Neutrophil (primary cell): ENCODE measurements at regions not wholly inside any gene's neighbourhood (a gene's known extent, or its start where the extent isn't known, plus 50 kb on each side); places are given as distances from the start of the nearest gene placed in this dataset.

ENCODE experiments used
- H3K27ac ChIP-seq: fragments of 200-600 bp; sonication (generic); 2 replicates; pipeline ENCODE4 v1.5.1; 2016; ENCODE audit warnings: mild to moderate bottlenecking, moderate library complexity
- H3K27me3 ChIP-seq: fragments of 200-600 bp; sonication (generic); 2 replicates; pipeline ENCODE4 v1.6.0; 2016; ENCODE audit warnings: mild to moderate bottlenecking
- H3K36me3 ChIP-seq: fragments of 200-600 bp; sonication (generic); 2 replicates; pipeline ENCODE4 v1.5.1; 2017
- H3K4me1 ChIP-seq, 2 experiments: fragments of 200-600 bp in 1 of 2; sonication (generic) in 1 of 2; 1 replicate in 1 of 2; 2 replicates in 1 of 2; pipeline versions ENCODE4 v1.5.1 to v1.6.1; 2013 to 2016; ENCODE audit warnings: low read depth in 1 of 2, low read length in 1 of 2, mild to moderate bottlenecking in 1 of 2, moderate library complexity in 1 of 2; ENCODE audit not compliant: control insufficient read depth in 1 of 2, insufficient read depth in 1 of 2
- H3K4me3 ChIP-seq, 2 experiments: fragments of 200-600 bp in 1 of 2; sonication (generic) in 1 of 2; 1 replicate in 1 of 2; 2 replicates in 1 of 2; pipeline ENCODE4 v1.5.1; 2013 to 2016; ENCODE audit warnings: low read depth in 1 of 2, low read length in 1 of 2, mild to moderate bottlenecking in 1 of 2, moderate library complexity in 1 of 2
- H3K9me3 ChIP-seq: fragments of 200-600 bp; sonication (generic); 2 replicates; pipeline ENCODE4 v1.5.1; 2016
- CTCF ChIP-seq: fragments of 200-600 bp; sonication (generic); IDR thresholded peaks from 2 replicates; pipeline ENCODE4 v1.5.1; 2016; ENCODE audit warnings: antibody characterized with exemption

GRCh38 chr2:18124116-18124835 lies 245.8 kb downstream of the KCNS3 start:
- Histone ChIP-seq H3K4me3 (no peak overlapping the region), H3K27me3 (no peaks in the 10 kb centered on the region), H3K36me3 (no peaks in the 10 kb centered on the region), H3K4me1 (no peaks in the 10 kb centered on the region), H3K9me3 (no peaks in the 10 kb centered on the region), H3K27ac (no peak overlapping the region)
- no peak for TF ChIP-seq CTCF

GRCh38 chr2:18123577-18123976 lies 245.1 kb downstream of the KCNS3 start:
- H3K9me3 ChIP-seq: no peaks in the 10 kb centered on the region
- no peak overlapping the region for H3K27ac ChIP-seq
- no peaks in the 10 kb centered on the region for H3K27me3 ChIP-seq
- H3K4me3 ChIP-seq: no peak overlapping the region
- H3K4me1 ChIP-seq: no peaks in the 10 kb centered on the region
- TF ChIP-seq CTCF: no peak
- no peaks in the 10 kb centered on the region for H3K36me3 ChIP-seq

- no peaks in the 10 kb centered on the region for H3K36me3 ChIP-seq
- no peaks in the 10 kb centered on the region for H3K9me3 ChIP-seq
- H3K4me1 ChIP-seq: no peaks in the 10 kb centered on the region
- H3K4me3 ChIP-seq: no peak overlapping the region
- H3K27ac ChIP-seq: no peak overlapping the region
- no peak for TF ChIP-seq CTCF
- no peaks in the 10 kb centered on the region for H3K27me3 ChIP-seq
These were observed 244.7 kb downstream of the KCNS3 start for GRCh38 chr2:18123211-18123570.

GRCh38 chr2:18122544-18123210 lies 244.2 kb downstream of the KCNS3 start:
- Histone ChIP-seq H3K27me3 (no peaks in the 10 kb centered on the region), H3K9me3 (no peaks in the 10 kb centered on the region), H3K36me3 (no peaks in the 10 kb centered on the region), H3K4me1 (no peaks in the 10 kb centered on the region), H3K27ac (no peak overlapping the region), H3K4me3 (no peak overlapping the region)
- TF ChIP-seq CTCF: no peak

GRCh38 chr2:18119883-18120282 lies 241.4 kb downstream of the KCNS3 start:
- Histone ChIP-seq H3K27me3 (no peaks in the 10 kb centered on the region), H3K27ac (no peak overlapping the region)

More at GRCh38 chr2:18119883-18120282, 241.4 kb downstream of the KCNS3 start:
- no peaks in the 10 kb centered on the region for H3K36me3 ChIP-seq
- no peak for TF ChIP-seq CTCF
- no peaks in the 10 kb centered on the region for H3K4me1 ChIP-seq
- no peak overlapping the region for H3K4me3 ChIP-seq
- no peaks in the 10 kb centered on the region for H3K9me3 ChIP-seq
